GM19035 (cell line): ENCODE measurements at regions not wholly inside any gene's neighbourhood (a gene's known extent, or its start where the extent isn't known, plus 50 kb on each side); places are given as distances from the start of the nearest gene placed in this dataset.
"Not testable (repeated sequence)": the region's sequence is repeated elsewhere in the genome, so short reads cannot be mapped to it uniquely, and the experiment has no call there.

Source experiments
- ATAC-seq: cut with Tn5 transposase; IDR thresholded peaks from one replicate; pipeline ENCODE4 v1.9.1; 2021; ENCODE audit not compliant: unreplicated experiment

GRCh38 chr9:103237571-103238109 is 242.5 kb downstream of the CYLC2 start:
- not testable (repeated sequence) for ATAC-seq

GRCh38 chr9:103242025-103242424 is 246.9 kb downstream of the CYLC2 start:
- no peak for ATAC-seq

GRCh38 chr9:103242486-103242885 is 247.4 kb downstream of the CYLC2 start:
- no peak for ATAC-seq

- no peak for ATAC-seq
Observed at GRCh38 chr9:103243553-103243952, 248.4 kb downstream of the CYLC2 start.

- ATAC-seq: no peak
Observed at GRCh38 chr9:103245369-103245768, 250.2 kb downstream of the CYLC2 start.

GRCh38 chr9:103261951-103262350 is 266.8 kb downstream of the CYLC2 start:
- no peak for ATAC-seq

- ATAC-seq: no peak
Observed at GRCh38 chr9:103266064-103266463, 270.9 kb downstream of the CYLC2 start.

- ATAC-seq: no peak
Observed at GRCh38 chr9:103277240-103277639, 282.1 kb downstream of the CYLC2 start.

GRCh38 chr9:103281126-103281525 is 286.0 kb downstream of the CYLC2 start:
- no peak for ATAC-seq

- ATAC-seq: no peak
Observed at GRCh38 chr9:103287361-103287760, 292.2 kb downstream of the CYLC2 start.

GRCh38 chr9:103296189-103296588 is 301.1 kb downstream of the CYLC2 start:
- no peak for ATAC-seq

GRCh38 chr9:103301051-103301450 is 305.9 kb downstream of the CYLC2 start:
- ATAC-seq: no peak

- ATAC-seq: no peak
Observed at GRCh38 chr9:103304797-103305196, 309.7 kb downstream of the CYLC2 start.

- ATAC-seq: no peak
Observed at GRCh38 chr9:103319979-103320378, 324.8 kb downstream of the CYLC2 start.

GRCh38 chr9:103323699-103324098 is 328.6 kb downstream of the CYLC2 start:
- no peak for ATAC-seq

- ATAC-seq: no peak
Observed at GRCh38 chr9:103335461-103335860, 340.3 kb downstream of the CYLC2 start.

GRCh38 chr9:103355000-103355399 is 359.9 kb downstream of the CYLC2 start:
- no peak for ATAC-seq

- ATAC-seq: not testable (repeated sequence)
Observed at GRCh38 chr9:103357980-103358379, 362.8 kb downstream of the CYLC2 start.

GRCh38 chr9:103361906-103362305 is 366.8 kb downstream of the CYLC2 start:
- no peak for ATAC-seq

- no peak for ATAC-seq
Observed at GRCh38 chr9:103362986-103363385, 367.9 kb downstream of the CYLC2 start.

GRCh38 chr9:103364753-103365152 is 369.6 kb downstream of the CYLC2 start:
- ATAC-seq: no peak

- no peak for ATAC-seq
Observed at GRCh38 chr9:103371152-103371551, 376.0 kb downstream of the CYLC2 start.

GRCh38 chr9:103372828-103373227 is 377.7 kb downstream of the CYLC2 start:
- no peak for ATAC-seq

- no peak for ATAC-seq
Observed at GRCh38 chr9:103377667-103378066, 382.5 kb downstream of the CYLC2 start.
